H9 (cell line): ENCODE measurements at regions not wholly inside any gene's neighbourhood (a gene's known extent, or its start where the extent isn't known, plus 50 kb on each side); places are given as distances from the start of the nearest gene placed in this dataset.
"Not testable (repeated sequence)": the region's sequence is repeated elsewhere in the genome, so short reads cannot be mapped to it uniquely, and the experiment has no call there.

Experiments
- DNase-seq: peaks from one replicate; pipeline ENCODE4 v3.0.0-alpha.2; 2017
- H2AFZ ChIP-seq: one replicate; pipeline ENCODE4 v1.6.1; 2013; ENCODE audit warnings: mild to moderate bottlenecking, low read length, control low read depth, moderate library complexity
- H2AK5ac ChIP-seq: 2 replicates; pipeline ENCODE4 v1.6.1; 2013; ENCODE audit warnings: low read length, control low read depth, mixed read lengths; ENCODE audit not compliant: insufficient read length
- H2BK120ac ChIP-seq: one replicate; pipeline ENCODE4 v1.6.1; 2013; ENCODE audit warnings: low read depth, mild to moderate bottlenecking, low read length, control low read depth, inconsistent platforms; ENCODE audit not compliant: poor library complexity, severe bottlenecking
- H2BK12ac ChIP-seq: 2 replicates; pipeline ENCODE4 v1.6.1; 2013; ENCODE audit warnings: low read length, control low read depth, mixed read lengths, low read depth; ENCODE audit not compliant: insufficient read length
- H2BK15ac ChIP-seq: 2 replicates; pipeline ENCODE4 v1.6.1; 2013; ENCODE audit warnings: low read depth, low read length, control low read depth
- H2BK20ac ChIP-seq: one replicate; pipeline ENCODE4 v1.6.1; 2013; ENCODE audit warnings: low read depth, mild to moderate bottlenecking, low read length, control low read depth, inconsistent platforms; ENCODE audit not compliant: poor library complexity, severe bottlenecking
- H2BK5ac ChIP-seq: 2 replicates; pipeline ENCODE4 v1.6.1; 2013; ENCODE audit warnings: low read length, control low read depth, mixed read lengths; ENCODE audit not compliant: insufficient read length
- H3K14ac ChIP-seq: 2 replicates; pipeline ENCODE4 v1.6.1; 2013; ENCODE audit warnings: low read length, control low read depth; ENCODE audit not compliant: insufficient read depth
- H3K18ac ChIP-seq: 2 replicates; pipeline ENCODE4 v1.6.1; 2013; ENCODE audit warnings: low read depth, mild to moderate bottlenecking, mixed read lengths, low read length, control low read depth; ENCODE audit not compliant: insufficient read length
- H3K23ac ChIP-seq: 2 replicates; pipeline ENCODE4 v1.6.1; 2013; ENCODE audit warnings: low read length, control low read depth, mixed read lengths, low read depth; ENCODE audit not compliant: insufficient read length
- H3K23me2 ChIP-seq: 2 replicates; pipeline ENCODE4 v1.6.1; 2013; ENCODE audit warnings: low read depth, mild to moderate bottlenecking, mixed read lengths, low read length, control low read depth; ENCODE audit not compliant: insufficient read length, poor library complexity, severe bottlenecking
- H3K27ac ChIP-seq: 2 replicates; pipeline ENCODE4 v1.5.1; 2013; ENCODE audit warnings: low read length, control low read depth, mixed read lengths, low read depth; ENCODE audit not compliant: insufficient read length
- H3K27me3 ChIP-seq: 2 replicates; pipeline ENCODE4 v1.6.1; 2013; ENCODE audit warnings: low read length, control low read depth, inconsistent platforms; ENCODE audit not compliant: insufficient read depth
- H3K4ac ChIP-seq: 2 replicates; pipeline ENCODE4 v1.6.1; 2013; ENCODE audit warnings: low read depth, mild to moderate bottlenecking, control low read depth, inconsistent platforms, low read length, moderate library complexity
- H3K4me1 ChIP-seq: 2 replicates; pipeline ENCODE4 v1.6.1; 2013; ENCODE audit warnings: low read length, control low read depth, inconsistent platforms; ENCODE audit not compliant: insufficient read depth
- H3K4me2 ChIP-seq: 2 replicates; pipeline ENCODE4 v1.6.1; 2013; ENCODE audit warnings: low read length, control low read depth, mixed read lengths; ENCODE audit not compliant: insufficient read length, insufficient read depth
- H3K56ac ChIP-seq: 2 replicates; pipeline ENCODE4 v1.6.1; 2013; ENCODE audit warnings: low read depth, mild to moderate bottlenecking, mixed read lengths, low read length, control low read depth; ENCODE audit not compliant: insufficient read length
- H3K79me1 ChIP-seq: 2 replicates; pipeline ENCODE4 v1.6.1; 2013; ENCODE audit warnings: low read depth, mild to moderate bottlenecking, moderate library complexity, low read length, control low read depth, inconsistent platforms; ENCODE audit not compliant: insufficient read depth, poor library complexity, severe bottlenecking
- H3K79me2 ChIP-seq: 2 replicates; pipeline ENCODE4 v1.6.1; 2013; ENCODE audit warnings: low read length, control low read depth, inconsistent platforms; ENCODE audit not compliant: insufficient read depth
- H3K9ac ChIP-seq: 2 replicates; pipeline ENCODE4 v1.6.1; 2013; ENCODE audit warnings: low read length, control low read depth, mixed read lengths; ENCODE audit not compliant: insufficient read length; ENCODE audit errors: extremely low read depth
- H3K9me3 ChIP-seq: one replicate; pipeline ENCODE4 v1.6.1; 2013; ENCODE audit warnings: low read depth, low read length, inconsistent platforms; ENCODE audit not compliant: control insufficient read depth
- H3T11ph ChIP-seq: one replicate; pipeline ENCODE4 v1.6.1; 2013; ENCODE audit warnings: mild to moderate bottlenecking, low read length, control low read depth, inconsistent platforms
- H4K20me1 ChIP-seq: one replicate; pipeline ENCODE4 v1.6.1; 2013; ENCODE audit not compliant: control insufficient read depth, insufficient read length, insufficient read depth
- H4K5ac ChIP-seq: 2 replicates; pipeline ENCODE4 v1.6.1; 2013; ENCODE audit warnings: low read depth, mild to moderate bottlenecking, mixed read lengths, low read length, control low read depth; ENCODE audit not compliant: insufficient read length
- H4K8ac ChIP-seq: replicated peaks from 2 replicates; pipeline ENCODE4 v1.6.1; 2013; ENCODE audit warnings: low read length, control low read depth, mixed read lengths, low read depth; ENCODE audit not compliant: insufficient read length
- H4K91ac ChIP-seq: 2 replicates; pipeline ENCODE4 v1.6.1; 2013; ENCODE audit warnings: low read depth, mild to moderate bottlenecking, moderate library complexity, mixed read lengths, low read length, control low read depth; ENCODE audit not compliant: insufficient read length
- H3K27ac Mint-ChIP-seq, 3 experiments: 2 replicates in 2 of 3; 3 replicates in 1 of 3; pipeline ENCODE4 v1.8.0; 2020 to 2021; ENCODE audit warnings: mixed read lengths in 3 of 3, mild to moderate bottlenecking in 1 of 3, moderate library complexity in 1 of 3
- H3K27me3 Mint-ChIP-seq: 2 replicates; pipeline ENCODE4 v1.8.0; 2021; ENCODE audit warnings: low read depth, mild to moderate bottlenecking, moderate library complexity, mixed read lengths
- H3K36me3 Mint-ChIP-seq, 3 experiments: 2 replicates in 2 of 3; 3 replicates in 1 of 3; pipeline ENCODE4 v1.8.0; 2020 to 2021; ENCODE audit warnings: low read depth in 3 of 3, mixed read lengths in 3 of 3; ENCODE audit not compliant: insufficient read depth in 1 of 3
- H3K4me1 Mint-ChIP-seq, 2 experiments: 2 replicates each; pipeline ENCODE4 v1.8.0; 2020; ENCODE audit warnings: mixed read lengths in 2 of 2
- H3K4me3 Mint-ChIP-seq, 2 experiments: 2 replicates in 1 of 2; 3 replicates in 1 of 2; pipeline ENCODE4 v1.8.0; 2020 to 2021; ENCODE audit warnings: mild to moderate bottlenecking in 2 of 2, mixed read lengths in 2 of 2, moderate library complexity in 1 of 2
- H3K9me3 Mint-ChIP-seq, 2 experiments: 2 replicates in 1 of 2; 3 replicates in 1 of 2; pipeline ENCODE4 v1.8.0; 2020; ENCODE audit warnings: mild to moderate bottlenecking in 2 of 2, mixed read lengths in 2 of 2, moderate library complexity in 1 of 2
- WGBS: extraction: QIAGEN DNeasy Blood & Tissue Kit; methylation state at CpG from one replicate; pipeline ENCODE4 v1.1.7; 2013; ENCODE audit warnings: missing lambda C conversion rate, low lambda C conversion rate, mixed read lengths; ENCODE audit not compliant: insufficient read length; ENCODE audit errors: extremely low coverage; 5-methylcytosine and 5-hydroxymethylcytosine counted together

GRCh38 chr15:69708436-69709122 lies 256.0 kb downstream of the RPLP1 start:
- H2BK5ac ChIP-seq, H3K9me3 ChIP-seq, H3K27me3 Mint-ChIP-seq, H3K56ac ChIP-seq, H4K5ac ChIP-seq, H3K9ac ChIP-seq, H4K20me1 ChIP-seq, H4K91ac ChIP-seq, H3K14ac ChIP-seq, H3K18ac ChIP-seq, H2BK15ac ChIP-seq, H3K23ac ChIP-seq, DNase-seq, H2BK20ac ChIP-seq, H3K79me1 ChIP-seq, H3K4me3 Mint-ChIP-seq, H2BK120ac ChIP-seq, H2AK5ac ChIP-seq, H3T11ph ChIP-seq, H3K79me2 ChIP-seq, H4K8ac ChIP-seq, H2AFZ ChIP-seq, H3K4me1 ChIP-seq, H2BK12ac ChIP-seq, H3K27me3 ChIP-seq, H3K27ac Mint-ChIP-seq, H3K4me2 ChIP-seq, H3K23me2 ChIP-seq, H3K4ac ChIP-seq, H3K27ac ChIP-seq, H3K4me1 Mint-ChIP-seq: not testable (repeated sequence)
- Mint-ChIP-seq H3K9me3 (peaks cover 25 to 31% of the 10 kb centered on the region in 2 experiments), H3K36me3 (peaks cover 8 to 11% (median 10%) of the 10 kb centered on the region in 3 experiments)
- no CpG with 5 or more reads among the region's 3 CpGs for WGBS
